Coronary artery (tissue), 2 donors: ENCODE measurements at regions not wholly inside any gene's neighbourhood (a gene's known extent, or its start where the extent isn't known, plus 50 kb on each side); places are given as distances from the start of the nearest gene placed in this dataset.

Experiments
- DNase-seq: peaks from one replicate; pipeline ENCODE4 v3.0.0-alpha.2; 2017; ENCODE audit warnings: low spot score
- H3K27ac ChIP-seq, 2 donors: fragments of 200-600 bp; sonication (generic); one replicate each; pipeline ENCODE4 v1.5.1; 2016 to 2019
- H3K4me3 ChIP-seq: fragments of 200-600 bp; sonication (generic); 2 replicates; pipeline ENCODE4 v1.5.1; 2016; ENCODE audit warnings: mild to moderate bottlenecking, moderate library complexity
- CTCF ChIP-seq: fragments of 200-600 bp; sonication (generic); IDR thresholded peaks from one replicate; pipeline ENCODE4 v1.5.1; 2019; ENCODE audit warnings: antibody characterized with exemption

GRCh38 chr6:105503641-105504040 lies 100.8 kb upstream of the PREP start:
- no peak for TF ChIP-seq CTCF
- no peak overlapping the region for H3K4me3 ChIP-seq
- no peak overlapping the region for H3K27ac ChIP-seq
- no peak for DNase-seq

- no peak for TF ChIP-seq CTCF
- DNase-seq, result no peak
- Histone ChIP-seq H3K4me3 (no peak overlapping the region), H3K27ac (no peak overlapping the region)
These were observed 99.0 kb upstream of the PREP start for GRCh38 chr6:105501826-105502344.

GRCh38 chr6:105501246-105501645 lies 98.4 kb upstream of the PREP start:
- H3K4me3 ChIP-seq, result no peak overlapping the region
- no peak overlapping the region for H3K27ac ChIP-seq
- no peak for TF ChIP-seq CTCF
- DNase-seq, result no peak

- Histone ChIP-seq H3K4me3 (no peak overlapping the region), H3K27ac (no peak overlapping the region)
- DNase-seq, result no peak
- TF ChIP-seq CTCF, result no peak
These were observed 97.8 kb upstream of the PREP start for GRCh38 chr6:105500693-105501092.

- Histone ChIP-seq H3K4me3 (no peak overlapping the region), H3K27ac (no peak overlapping the region)
- DNase-seq, result no peak
- TF ChIP-seq CTCF, result no peak
These were observed 97.0 kb upstream of the PREP start for GRCh38 chr6:105499931-105500330.

- Histone ChIP-seq H3K27ac (no peak overlapping the region), H3K4me3 (no peak overlapping the region)
- TF ChIP-seq CTCF, result no peak
- DNase-seq, result no peak
These were observed 96.4 kb upstream of the PREP start for GRCh38 chr6:105499136-105499870.

GRCh38 chr6:105497549-105497948 lies 94.7 kb upstream of the PREP start:
- Histone ChIP-seq H3K27ac (no peak overlapping the region), H3K4me3 (no peak overlapping the region)
- DNase-seq, result no peak
- TF ChIP-seq CTCF, result no peak
